PC-9 (cell line): ENCODE measurements at regions not wholly inside any gene's neighbourhood (a gene's known extent, or its start where the extent isn't known, plus 50 kb on each side); places are given as distances from the start of the nearest gene placed in this dataset.
A peak's percentile ranks its signal among the peaks of the same experiment; 100 is the strongest.

Source experiments
- BruUV-seq: library from RNA; stranded (reverse); fragments of 400-500 nt; replicated peaks from 2 replicates; lab custom pipeline; 2021; lab: Mats Ljungman, UMichigan
- CTCF ChIA-PET: fragments of 300-600 bp; sonication (Branson Sonifier 250); formaldehyde crosslinking; loops from one replicate; lab custom pipeline; 2022; ENCODE audit warnings: antibody characterized with exemption; lab: Charles Lee
- POLR2A ChIA-PET: fragments of 300-600 bp; sonication (Branson Sonifier 250); formaldehyde crosslinking; loops from one replicate; lab custom pipeline; 2022; ENCODE audit warnings: antibody characterized with exemption; ENCODE audit not compliant: unreplicated experiment; lab: Charles Lee
- DNase-seq, 2 experiments: peaks; one replicate each; pipeline versions ENCODE4 v3.0.0 to v3.0.0-alpha.2; 2015 to 2022; ENCODE audit warnings: mixed read lengths in 1 of 2
- H2AFZ ChIP-seq: fragments of 200-600 bp; sonication (generic); 2 replicates; pipeline ENCODE4 v1.8.1; 2017; ENCODE audit warnings: antibody characterized with exemption
- H3F3A ChIP-seq: fragments of 200-600 bp; sonication (generic); 2 replicates; pipeline ENCODE4 v1.8.1; 2017; ENCODE audit warnings: antibody characterized with exemption, mild to moderate bottlenecking, low read depth; ENCODE audit not compliant: insufficient read depth
- H3K27ac ChIP-seq: fragments of 200-600 bp; sonication (generic); 2 replicates; pipeline ENCODE4 v1.6.1; 2016; ENCODE audit warnings: mixed run types
- H3K27me3 ChIP-seq: fragments of 200-600 bp; sonication (generic); 2 replicates; pipeline ENCODE4 v1.6.1; 2016; ENCODE audit warnings: low read depth, mixed run types; ENCODE audit not compliant: insufficient read depth
- H3K36me3 ChIP-seq: fragments of 200-600 bp; sonication (generic); 2 replicates; pipeline ENCODE4 v1.6.1; 2016; ENCODE audit warnings: low read depth, mixed run types
- H3K4me1 ChIP-seq: fragments of 200-600 bp; sonication (generic); replicated peaks from 2 replicates; pipeline ENCODE4 v1.6.1; 2016; ENCODE audit warnings: mixed run types; ENCODE audit not compliant: insufficient read depth
- H3K4me2 ChIP-seq: fragments of 200-600 bp; sonication (generic); 2 replicates; pipeline ENCODE4 v1.6.1; 2017; ENCODE audit warnings: mixed run types
- H3K4me3 ChIP-seq: fragments of 200-600 bp; sonication (generic); 2 replicates; pipeline ENCODE4 v1.6.1; 2016; ENCODE audit warnings: mixed run types
- H3K79me2 ChIP-seq: fragments of 200-600 bp; sonication (generic); 2 replicates; pipeline ENCODE4 v1.6.1; 2017; ENCODE audit warnings: low read depth, mixed run types
- H3K9me2 ChIP-seq: fragments of 200-600 bp; sonication (generic); 2 replicates; pipeline ENCODE4 v1.8.1; 2017; ENCODE audit warnings: mild to moderate bottlenecking; ENCODE audit not compliant: insufficient read depth
- H3K9me3 ChIP-seq: fragments of 200-600 bp; sonication (generic); 2 replicates; pipeline ENCODE4 v1.8.1; 2016; ENCODE audit warnings: low read depth; ENCODE audit not compliant: insufficient read depth
- H4K20me1 ChIP-seq: fragments of 200-600 bp; sonication (generic); 2 replicates; pipeline ENCODE4 v1.8.1; 2017; ENCODE audit not compliant: insufficient read depth
- CTCF ChIP-seq: fragments of 200-600 bp; sonication (generic); conservative IDR thresholded peaks from 2 replicates; pipeline ENCODE4 v1.6.1; 2017; ENCODE audit warnings: mixed run types, antibody characterized with exemption, mild to moderate bottlenecking, moderate library complexity
- EZH2 ChIP-seq: fragments of 200-600 bp; sonication (generic); IDR thresholded peaks from 2 replicates; pipeline ENCODE4 v1.8.0; 2017; ENCODE audit warnings: antibody characterized with exemption, low read depth
- intact Hi-C: fragments of 100-400 bp; cut with micrococcal nuclease; formaldehyde crosslinking; loops from one replicate; pipeline ENCODE4 v1.10.0; 2022; ENCODE audit not compliant: unreplicated experiment

- Histone ChIP-seq H3K4me1 (no peaks in the 10 kb centered on the region), H3K27me3 (no peaks in the 10 kb centered on the region), H4K20me1 (no peaks in the 10 kb centered on the region), H3F3A (no peaks in the 10 kb centered on the region), H3K4me2 (no peak overlapping the region), H3K4me3 (no peak overlapping the region), H3K36me3 (no peaks in the 10 kb centered on the region), H3K27ac (no peak overlapping the region), H3K79me2 (no peaks in the 10 kb centered on the region), H3K9me3 (no peaks in the 10 kb centered on the region), H2AFZ (no peak overlapping the region), H3K9me2 (no peaks in the 10 kb centered on the region)
- no peak for DNase-seq
- ChIA-PET CTCF (no interaction called here), POLR2A (no interaction called here)
- intact Hi-C loops = no loop called here
- TF ChIP-seq EZH2 (no peak), CTCF (0 out of 2 replicates have a peak, but pooled peaks have one; percentile 29)
- BruUV-seq = no TSS peak
Observed at GRCh38 chr2:114201781-114202180, 240.7 kb upstream of the DPP10 start.

DNA sequence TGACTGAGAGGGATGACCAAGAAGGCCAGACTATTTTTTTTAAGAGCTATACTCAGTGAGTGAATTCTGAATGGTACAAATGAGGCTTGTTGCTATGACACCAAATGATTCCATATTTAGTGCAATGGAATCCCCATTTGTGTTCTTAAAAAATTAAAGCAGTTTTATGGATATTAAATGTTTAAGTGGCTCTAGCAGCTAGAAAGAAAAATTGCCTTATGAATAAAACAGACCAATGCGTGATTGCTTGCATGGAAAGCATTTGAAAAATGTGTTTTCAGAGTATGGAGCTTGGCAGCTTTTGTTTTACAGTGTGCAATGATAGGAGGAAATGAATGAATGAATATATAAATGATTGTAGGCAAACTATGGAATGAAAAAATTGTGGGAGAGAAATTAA lies 238.8 kb upstream of the DPP10 start:
- DNase-seq = no peak
- no peaks in the 10 kb centered on the region for H4K20me1 ChIP-seq
- no peak for TF ChIP-seq EZH2
- no peak for TF ChIP-seq CTCF
- no peaks in the 10 kb centered on the region for H3F3A ChIP-seq
- H3K4me3 ChIP-seq = no peak overlapping the region
- H3K27me3 ChIP-seq = no peaks in the 10 kb centered on the region
- BruUV-seq = no TSS peak
- intact Hi-C loops = no loop called here
- no peaks in the 10 kb centered on the region for H3K4me1 ChIP-seq
- H3K36me3 ChIP-seq = no peaks in the 10 kb centered on the region
- no peaks in the 10 kb centered on the region for H3K9me2 ChIP-seq
- no peak overlapping the region for H2AFZ ChIP-seq
- H3K27ac ChIP-seq = no peak overlapping the region
- no peaks in the 10 kb centered on the region for H3K79me2 ChIP-seq
- ChIA-PET CTCF (no interaction called here), POLR2A (no interaction called here)
- no peaks in the 10 kb centered on the region for H3K9me3 ChIP-seq
- no peak overlapping the region for H3K4me2 ChIP-seq

DNA sequence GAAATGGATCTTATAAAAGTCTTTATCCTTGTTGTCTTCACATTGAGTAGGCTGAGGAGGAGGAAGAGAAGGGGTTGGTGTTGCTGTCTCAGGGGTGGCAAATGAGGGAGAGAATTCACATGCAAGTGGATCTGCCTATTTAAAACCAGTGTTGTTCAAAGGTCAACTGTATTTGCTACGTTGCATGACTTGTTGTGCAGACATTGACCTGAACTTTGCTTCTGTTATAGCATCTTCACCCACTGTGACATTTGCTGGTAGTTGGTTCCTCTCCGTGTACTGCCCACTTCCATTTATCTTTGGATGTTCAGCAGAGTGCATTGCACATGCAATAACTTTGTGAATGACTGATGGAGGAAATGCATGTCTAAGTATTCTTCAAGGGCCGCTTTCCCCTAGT lies 228.6 kb upstream of the DPP10 start:
- peaks cover 6% of the 10 kb centered on the region; the same call in 1 of the 2 replicates for H3K27me3 ChIP-seq
- no peaks in the 10 kb centered on the region for H3K79me2 ChIP-seq
- no peaks in the 10 kb centered on the region for H3K4me1 ChIP-seq
- H3K9me2 ChIP-seq = no peaks in the 10 kb centered on the region
- no peaks in the 10 kb centered on the region for H3K9me3 ChIP-seq
- H4K20me1 ChIP-seq = no peaks in the 10 kb centered on the region
- DNase-seq = no peak
- BruUV-seq = no TSS peak
- no peaks in the 10 kb centered on the region for H3K36me3 ChIP-seq
- POLR2A ChIA-PET = no interaction called here
- TF ChIP-seq CTCF (no peak), EZH2 (no peak)
- no peak overlapping the region for H3K4me2 ChIP-seq
- H2AFZ ChIP-seq = no peak overlapping the region
- CTCF ChIA-PET = no interaction called here
- intact Hi-C loops = no loop called here
- H3F3A ChIP-seq = no peaks in the 10 kb centered on the region
- no peak overlapping the region for H3K27ac ChIP-seq
- H3K4me3 ChIP-seq = no peak overlapping the region
